CD14-positive monocyte (primary cell): ENCODE measurements at regions not wholly inside any gene's neighbourhood (a gene's known extent, or its start where the extent isn't known, plus 50 kb on each side); places are given as distances from the start of the nearest gene placed in this dataset.

Experiments
- DNase-seq, 3 donors: peaks; one replicate each; pipeline ENCODE4 v3.0.0-alpha.2; 2011 to 2022
- H2AFZ ChIP-seq: 2 replicates; pipeline ENCODE4 v1.6.0; 2012; ENCODE audit warnings: mild to moderate bottlenecking, low read depth, low read length, inconsistent platforms; ENCODE audit not compliant: insufficient read depth, poor library complexity, severe bottlenecking
- H3K27ac ChIP-seq, 2 donors: 1 replicate in 1 of 2; 2 replicates in 1 of 2; pipeline ENCODE4 v1.5.1; 2012 to 2013; ENCODE audit warnings: low read length in 2 of 2, control low read depth in 1 of 2, inconsistent platforms in 1 of 2, low read depth in 1 of 2, mild to moderate bottlenecking in 1 of 2
- H3K27me3 ChIP-seq, 2 donors: one replicate each; pipeline versions ENCODE4 v1.6.0 to v1.6.1; 2011 to 2013; ENCODE audit warnings: low read length in 2 of 2; ENCODE audit not compliant: control insufficient read depth in 2 of 2, insufficient read depth in 2 of 2
- H3K36me3 ChIP-seq, 2 donors: replicated peaks in 1 of 2; 1 replicate in 1 of 2; 2 replicates in 1 of 2; pipeline versions ENCODE4 v1.5.1 to v1.6.1; 2012 to 2013; ENCODE audit warnings: low read length in 2 of 2, control low read depth in 1 of 2, inconsistent platforms in 1 of 2, mild to moderate bottlenecking in 1 of 2; ENCODE audit not compliant: insufficient read depth in 2 of 2, control insufficient read depth in 1 of 2
- H3K4me1 ChIP-seq, 2 donors: 1 replicate in 1 of 2; 2 replicates in 1 of 2; pipeline versions ENCODE4 v1.5.1 to v1.6.1; 2012 to 2013; ENCODE audit warnings: low read length in 2 of 2, control low read depth in 1 of 2, inconsistent platforms in 1 of 2, mild to moderate bottlenecking in 1 of 2, moderate library complexity in 1 of 2; ENCODE audit not compliant: insufficient read depth in 2 of 2, control insufficient read depth in 1 of 2
- H3K4me2 ChIP-seq: replicated peaks from 2 replicates; pipeline ENCODE3; 2012; ENCODE audit warnings: low read length, moderate library complexity, mild to moderate bottlenecking; ENCODE audit not compliant: poor library complexity, severe bottlenecking; ENCODE audit errors: extremely low read depth
- H3K4me3 ChIP-seq, 3 experiments: fragments of 200-600 bp in 1 of 3; sonication (generic) in 1 of 3; replicated peaks in 1 of 3; 1 replicate in 2 of 3; 2 replicates in 1 of 3; pipeline ENCODE4 v1.5.1; 2011 to 2013; ENCODE audit warnings: low read length in 3 of 3, mild to moderate bottlenecking in 3 of 3, control low read depth in 2 of 3, low read depth in 2 of 3, inconsistent platforms in 1 of 3, moderate library complexity in 1 of 3
- H3K79me2 ChIP-seq: 2 replicates; pipeline ENCODE4 v1.6.0; 2012; ENCODE audit warnings: mild to moderate bottlenecking, control low read depth, inconsistent platforms, low read length, moderate library complexity; ENCODE audit not compliant: insufficient read depth
- H3K9ac ChIP-seq: 2 replicates; pipeline ENCODE4 v1.6.0; 2017; ENCODE audit warnings: low read length, mild to moderate bottlenecking; ENCODE audit not compliant: insufficient read depth, poor library complexity, severe bottlenecking
- H3K9me3 ChIP-seq, 2 donors: replicated peaks in 1 of 2; 1 replicate in 1 of 2; 2 replicates in 1 of 2; pipeline versions ENCODE4 v1.5.1 to v1.6.1; 2012 to 2013; ENCODE audit warnings: low read length in 2 of 2, control low read depth in 1 of 2; ENCODE audit not compliant: control insufficient read depth in 1 of 2, insufficient read depth in 1 of 2
- H4K20me1 ChIP-seq: 2 replicates; pipeline ENCODE4 v1.6.0; 2012; ENCODE audit warnings: mild to moderate bottlenecking, low read length, control low read depth, moderate library complexity; ENCODE audit not compliant: insufficient read depth
- H3K27ac Mint-ChIP-seq, 7 donors: one replicate each; pipeline ENCODE4 v1.8.0; 2020; ENCODE audit warnings: mild to moderate bottlenecking in 7 of 7, mixed read lengths in 7 of 7, moderate library complexity in 6 of 7, inconsistent platforms in 2 of 7
- H3K27me3 Mint-ChIP-seq, 3 donors: one replicate each; pipeline ENCODE4 v1.8.0; 2021 to 2022; ENCODE audit warnings: low read depth in 3 of 3, mild to moderate bottlenecking in 3 of 3, mixed read lengths in 3 of 3, moderate library complexity in 3 of 3, inconsistent platforms in 1 of 3
- H3K36me3 Mint-ChIP-seq, 2 donors: one replicate each; pipeline ENCODE4 v1.8.0; 2020; ENCODE audit warnings: mixed read lengths in 2 of 2, inconsistent platforms in 1 of 2, mild to moderate bottlenecking in 1 of 2
- H3K4me1 Mint-ChIP-seq: one replicate; pipeline ENCODE4 v1.8.0; 2020; ENCODE audit warnings: mild to moderate bottlenecking, mixed read lengths
- H3K4me3 Mint-ChIP-seq, 2 donors: one replicate each; pipeline ENCODE4 v1.8.0; 2020; ENCODE audit warnings: mild to moderate bottlenecking in 2 of 2, mixed read lengths in 2 of 2, moderate library complexity in 1 of 2
- H3K9me3 Mint-ChIP-seq, 7 donors: one replicate each; pipeline ENCODE4 v1.8.0; 2020 to 2022; ENCODE audit warnings: mixed read lengths in 7 of 7, mild to moderate bottlenecking in 6 of 7, moderate library complexity in 6 of 7, inconsistent platforms in 2 of 7
- CTCF ChIP-seq: fragments of 200-600 bp; IDR thresholded peaks from one replicate; pipeline ENCODE4 v1.8.0; 2022; ENCODE audit warnings: antibody characterized with exemption, mild to moderate bottlenecking
- whole genome bisulfite sequencing: methylation state at CpG from one replicate; pipeline ENCODE4 v1.1.5; 2013; ENCODE audit warnings: missing lambda C conversion rate; ENCODE audit not compliant: insufficient coverage; 5-methylcytosine and 5-hydroxymethylcytosine counted together
- intact Hi-C, 2 donors: fragments of 100-400 bp; cut with micrococcal nuclease; formaldehyde crosslinking; loops; one replicate each; pipeline versions ENCODE4 v1.15.0 to v1.15.1; 2023

DNA sequence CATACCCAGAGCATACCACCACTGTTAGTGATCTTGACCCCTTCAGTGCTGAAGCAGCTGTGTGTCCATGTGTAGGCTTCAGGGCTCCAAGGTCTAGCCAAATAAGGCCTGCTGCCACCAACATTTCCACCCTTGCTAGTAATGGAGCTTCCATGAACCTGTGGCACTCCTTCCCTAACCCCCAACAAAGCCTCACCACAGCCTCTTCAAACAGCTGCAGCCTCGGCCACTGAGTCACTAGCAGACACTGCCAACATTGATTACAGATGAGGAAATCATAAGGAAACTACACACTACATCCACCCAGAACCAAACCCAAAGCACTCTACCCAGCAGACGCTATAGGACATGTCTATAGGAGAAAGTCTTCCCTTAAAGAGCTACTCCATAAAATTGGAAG lies 610.7 kb downstream of the KCNJ2 start:
- H3K79me2 ChIP-seq = no peaks in the 10 kb centered on the region
- no peak for TF ChIP-seq CTCF
- no peaks in the 10 kb centered on the region for H4K20me1 ChIP-seq
- H3K9ac ChIP-seq = no peak overlapping the region
- no peaks in the 10 kb centered on the region for H3K27me3 ChIP-seq
- peaks cover 0 to 3% of the 10 kb centered on the region in 2 donors for H3K9me3 ChIP-seq
- DNase-seq = no peak
- Mint-ChIP-seq H3K4me3 (no peak overlapping the region), H3K9me3 (peaks cover 0 to 10% (median 2%) of the 10 kb centered on the region in 7 donors), H3K27me3 (peaks cover 0 to 1% (median 0%) of the 10 kb centered on the region in 3 donors), H3K4me1 (no peaks in the 10 kb centered on the region), H3K36me3 (no peaks in the 10 kb centered on the region), H3K27ac (no peak overlapping the region)
- no CpG with 5 or more reads among the region's 2 CpGs for WGBS
- H3K4me1 ChIP-seq = no peaks in the 10 kb centered on the region
- intact Hi-C loops = no loop called here
- no peak overlapping the region for H3K4me2 ChIP-seq
- H3K27ac ChIP-seq = no peak overlapping the region
- H3K36me3 ChIP-seq = no peaks in the 10 kb centered on the region
- no peak overlapping the region for H3K4me3 ChIP-seq
- no peak overlapping the region for H2AFZ ChIP-seq

DNA sequence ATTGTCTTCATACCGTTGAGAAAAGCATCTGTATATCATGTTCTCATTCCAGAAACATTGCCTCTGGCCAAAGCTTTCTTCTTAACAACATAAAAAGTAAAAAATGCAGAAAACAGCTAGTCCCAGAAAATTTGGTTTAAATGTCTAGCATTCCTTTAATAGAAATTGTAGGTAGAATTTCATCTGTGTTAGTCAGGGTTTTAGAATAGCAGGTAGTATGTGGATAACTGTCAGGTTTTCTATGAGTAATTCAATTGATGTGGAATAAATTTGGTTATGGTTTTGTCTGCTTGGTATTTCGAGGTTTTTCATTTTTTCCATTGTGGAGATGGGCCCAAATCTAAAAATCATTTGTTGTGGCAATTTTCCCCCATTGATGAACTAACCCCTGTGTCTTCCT lies 616.7 kb downstream of the KCNJ2 start:
- intact Hi-C loops = no loop called here
- H3K36me3 Mint-ChIP-seq = no peaks in the 10 kb centered on the region
- H3K9me3 Mint-ChIP-seq = peaks cover 2 to 10% (median 5%) of the 10 kb centered on the region in 7 donors

More for the DNA sequence above, 616.7 kb downstream of the KCNJ2 start:
- WGBS = no CpG with 5 or more reads among the region's 2 CpGs
- Histone ChIP-seq H3K27ac (no peak overlapping the region), H3K9me3 (peaks cover 3% of the 10 kb centered on the region in 2 donors), H3K79me2 (no peaks in the 10 kb centered on the region), H3K9ac (no peak overlapping the region), H4K20me1 (no peaks in the 10 kb centered on the region), H3K4me1 (no peaks in the 10 kb centered on the region), H3K4me3 (no peak overlapping the region), H3K27me3 (no peaks in the 10 kb centered on the region), H3K36me3 (no peaks in the 10 kb centered on the region), H3K4me2 (no peak overlapping the region), H2AFZ (no peak overlapping the region)
- H3K4me3 Mint-ChIP-seq = no peak overlapping the region
- H3K4me1 Mint-ChIP-seq = no peaks in the 10 kb centered on the region
- H3K27ac Mint-ChIP-seq = no peak overlapping the region
- H3K27me3 Mint-ChIP-seq = no peaks in the 10 kb centered on the region
- TF ChIP-seq CTCF = no peak
- no peak for DNase-seq
